Femur (tissue), 1 donor: ENCODE measurements at regions not wholly inside any gene's neighbourhood (a gene's known extent, or its start where the extent isn't known, plus 50 kb on each side); places are given as distances from the start of the nearest gene placed in this dataset.
A peak's percentile ranks its signal among the peaks of the same experiment; 100 is the strongest.

ENCODE experiments used
- DNase-seq: peaks from one replicate; pipeline ENCODE4 v3.0.0-alpha.2; 2017

GRCh38 chr1:228979325-228979699 is 244.0 kb downstream of the RHOU start:
- DNase-seq = peak; percentile 42

GRCh38 chr1:228979774-228980173 is 244.5 kb downstream of the RHOU start:
- DNase-seq = peak; percentile 4

- peak; percentile 13 for DNase-seq
These were observed 245.1 kb downstream of the RHOU start for GRCh38 chr1:228980232-228980937.

GRCh38 chr1:228982637-228983036 is 247.4 kb downstream of the RHOU start:
- DNase-seq = peak; percentile 20

GRCh38 chr1:228983231-228983660 is 248.0 kb downstream of the RHOU start:
- peak; percentile 16 for DNase-seq

- peak; percentile 6 for DNase-seq
These were observed 248.4 kb downstream of the RHOU start for GRCh38 chr1:228983661-228984060.

GRCh38 chr1:228984107-228984506 is 248.8 kb downstream of the RHOU start:
- peak; percentile 5 for DNase-seq

- DNase-seq = peak; percentile 11
These were observed 249.7 kb downstream of the RHOU start for GRCh38 chr1:228984646-228985631.

- DNase-seq = no peak
These were observed 250.4 kb downstream of the RHOU start for GRCh38 chr1:228985661-228986060.

GRCh38 chr1:228986093-228986904 is 251.0 kb downstream of the RHOU start:
- DNase-seq = peak; percentile 78

- peak; percentile 5 for DNase-seq
These were observed 252.0 kb downstream of the RHOU start for GRCh38 chr1:228987286-228987685.

- peak; percentile 13 for DNase-seq
These were observed 252.6 kb downstream of the RHOU start for GRCh38 chr1:228987736-228988506.

- DNase-seq = no peak
These were observed 253.4 kb downstream of the RHOU start for GRCh38 chr1:228988664-228989063.

- no peak for DNase-seq
These were observed 253.9 kb downstream of the RHOU start for GRCh38 chr1:228989176-228989575.

- DNase-seq = no peak
These were observed 254.4 kb downstream of the RHOU start for GRCh38 chr1:228989676-228989991.

- peak; percentile 76 for DNase-seq
These were observed 254.9 kb downstream of the RHOU start for GRCh38 chr1:228989992-228990827.

GRCh38 chr1:228990906-228991569 is 255.8 kb downstream of the RHOU start:
- DNase-seq = no peak

- no peak for DNase-seq
These were observed 256.8 kb downstream of the RHOU start for GRCh38 chr1:228992044-228992443.

GRCh38 chr1:228992907-228993535 is 257.7 kb downstream of the RHOU start:
- DNase-seq = no peak
